ENCODE measurements at regions not wholly inside any gene's neighbourhood (a gene's known extent, or its start where the extent isn't known, plus 50 kb on each side); places are given as distances from the start of the nearest gene placed in this dataset.

DNA sequence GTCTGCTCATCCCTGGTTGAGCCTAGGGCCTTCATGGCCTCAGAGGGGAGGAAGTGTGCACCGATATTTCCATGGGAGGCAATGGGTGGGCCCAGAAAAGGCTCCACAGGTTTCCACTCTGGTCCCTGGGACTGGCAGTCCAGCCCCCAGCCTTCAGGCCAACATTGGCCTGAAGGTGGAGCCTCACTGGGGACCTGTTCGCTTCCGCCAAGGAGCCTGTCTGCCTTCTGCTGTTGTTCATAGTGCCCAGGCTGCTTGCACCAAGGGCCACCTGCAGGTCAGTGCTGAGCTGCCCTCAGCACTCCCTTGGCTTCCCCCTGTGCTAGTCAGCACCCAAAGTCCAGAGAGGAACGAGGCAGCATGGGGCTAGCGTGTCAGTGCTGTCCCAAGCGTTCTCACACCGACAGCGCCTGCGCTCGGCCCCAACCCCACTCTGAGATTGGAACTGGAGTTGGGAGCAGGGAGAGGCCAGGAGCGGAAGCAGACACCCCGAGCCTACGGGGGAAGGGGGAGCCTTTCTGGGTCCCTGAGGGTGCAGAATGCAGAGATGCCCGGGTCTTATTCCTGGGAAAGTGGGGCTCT, 720.7 kb downstream of the PCDH18 start:
- TF ChIP-seq, protein P1, sequence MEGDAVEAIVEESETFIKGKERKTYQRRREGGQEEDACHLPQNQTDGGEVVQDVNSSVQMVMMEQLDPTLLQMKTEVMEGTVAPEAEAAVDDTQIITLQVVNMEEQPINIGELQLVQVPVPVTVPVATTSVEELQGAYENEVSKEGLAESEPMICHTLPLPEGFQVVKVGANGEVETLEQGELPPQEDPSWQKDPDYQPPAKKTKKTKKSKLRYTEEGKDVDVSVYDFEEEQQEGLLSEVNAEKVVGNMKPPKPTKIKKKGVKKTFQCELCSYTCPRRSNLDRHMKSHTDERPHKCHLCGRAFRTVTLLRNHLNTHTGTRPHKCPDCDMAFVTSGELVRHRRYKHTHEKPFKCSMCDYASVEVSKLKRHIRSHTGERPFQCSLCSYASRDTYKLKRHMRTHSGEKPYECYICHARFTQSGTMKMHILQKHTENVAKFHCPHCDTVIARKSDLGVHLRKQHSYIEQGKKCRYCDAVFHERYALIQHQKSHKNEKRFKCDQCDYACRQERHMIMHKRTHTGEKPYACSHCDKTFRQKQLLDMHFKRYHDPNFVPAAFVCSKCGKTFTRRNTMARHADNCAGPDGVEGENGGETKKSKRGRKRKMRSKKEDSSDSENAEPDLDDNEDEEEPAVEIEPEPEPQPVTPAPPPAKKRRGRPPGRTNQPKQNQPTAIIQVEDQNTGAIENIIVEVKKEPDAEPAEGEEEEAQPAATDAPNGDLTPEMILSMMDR (IDR thresholded peaks at IDR 0.05; ENCODE audit: insufficient read depth, low read length, poor library complexity, severe bottlenecking): no peak
- TF ChIP-seq EZH2phosphoT487 (conservative IDR thresholded peaks at IDR 0.05; ENCODE audit: low read length): no peak

Measured in SU-DHL-6 (cell line).